ENCODE measurements at regions not wholly inside any gene's neighbourhood (a gene's known extent, or its start where the extent isn't known, plus 50 kb on each side); places are given as distances from the start of the nearest gene placed in this dataset.

DNA sequence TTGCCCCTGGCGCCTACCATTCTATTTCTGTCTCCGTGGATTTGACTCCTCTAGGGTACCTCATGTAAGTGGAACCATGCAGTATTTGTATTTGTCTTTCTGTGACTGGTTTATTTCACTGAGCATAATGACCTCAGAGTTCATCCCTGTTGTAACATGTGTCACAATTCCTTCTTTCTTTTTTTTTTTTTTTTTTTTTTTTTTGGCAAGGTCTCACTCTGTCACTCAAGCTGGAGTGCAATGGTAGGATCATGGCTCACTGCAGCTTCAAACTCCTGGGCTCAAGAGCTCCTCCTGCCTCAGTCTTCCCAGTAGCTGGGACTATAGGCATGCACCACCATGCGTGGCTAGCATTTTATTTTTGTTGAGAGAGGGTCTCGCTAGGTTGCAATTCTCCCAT, 74.0 kb upstream of the SEPTIN5 start:
- H3K27me3 ChIP-seq (replicated peaks in 1 of 4; ENCODE audit: control extremely low read depth in 1 of 4, control insufficient read depth in 3 of 4, insufficient read depth in 4 of 4, low read length in 3 of 4) = peaks cover 0 to 11% (median 0%) of the 10 kb centered on the region in 4 experiments
- H3K4me3 ChIP-seq (ENCODE audit: control extremely low read depth in 1 of 5, extremely low read depth in 1 of 5, insufficient read depth in 1 of 5, low read depth in 2 of 5, low read length in 4 of 5) = no peak overlapping the region
- H3K4me2 ChIP-seq (replicated peaks; ENCODE audit: low read depth, low read length, poor library complexity, severe bottlenecking) = no peak overlapping the region
- ATAC-seq (ENCODE audit: low read depth) (no peak), DNase-seq (no peak)
- no peaks in the 10 kb centered on the region for H3K9me3 Mint-ChIP-seq (ENCODE audit: insufficient read depth)
- no peaks in the 10 kb centered on the region for H3K4me1 Mint-ChIP-seq
- no peak overlapping the region for H3K4me3 Mint-ChIP-seq
- CTCF ChIA-PET = interaction anchor here (0.7 to 2.0 kb wide), 2 partner anchors 11 to 353 kb away, joined by 3 to 10 read pairs; no protein-coding TSS in a partner anchor
- H4K20me1 ChIP-seq (ENCODE audit: control insufficient read depth, insufficient read depth, low read length, poor library complexity, severe bottlenecking) = no peaks in the 10 kb centered on the region
- intact Hi-C loops (cut with micrococcal nuclease) = no loop called here
- 100% methylated on average over 2 of the region's 4 CpGs for WGBS (ENCODE audit: insufficient coverage)
- H3K27ac Mint-ChIP-seq = no peak overlapping the region
- H3K36me3 ChIP-seq (replicated peaks in 1 of 2; ENCODE audit: control extremely low read depth in 1 of 2, control insufficient read depth in 1 of 2, extremely low read depth in 1 of 2, insufficient read depth in 2 of 2, low read length in 1 of 2) = no peaks in the 10 kb centered on the region
- no peaks in the 10 kb centered on the region for H3K4me1 ChIP-seq (ENCODE audit: control insufficient read depth in 2 of 2, insufficient read depth in 2 of 2, low read length in 2 of 2)
- H3K9ac ChIP-seq (ENCODE audit: low read length) = no peak overlapping the region
- no peaks in the 10 kb centered on the region for H3K79me2 ChIP-seq (ENCODE audit: control insufficient read depth, insufficient read depth, low read length)
- H2AFZ ChIP-seq (ENCODE audit: insufficient read depth, low read depth, low read length, poor library complexity, severe bottlenecking) = no peak overlapping the region
- peaks cover 32% of the 10 kb centered on the region for H3K27me3 Mint-ChIP-seq
- H3K9me3 ChIP-seq (ENCODE audit: control extremely low read depth in 1 of 3, control insufficient read depth in 2 of 3, insufficient read depth in 1 of 3, low read length in 2 of 3) = no peaks in the 10 kb centered on the region
- H3K27ac ChIP-seq (ENCODE audit: low read length in 2 of 2) = no peak overlapping the region
- no peak for TF ChIP-seq EZH2 (IDR thresholded peaks at IDR 0.05; ENCODE audit: borderline replicate concordance, insufficient read depth, low read depth, low read length, poor library complexity, severe bottlenecking)
- TF ChIP-seq, protein P1, sequence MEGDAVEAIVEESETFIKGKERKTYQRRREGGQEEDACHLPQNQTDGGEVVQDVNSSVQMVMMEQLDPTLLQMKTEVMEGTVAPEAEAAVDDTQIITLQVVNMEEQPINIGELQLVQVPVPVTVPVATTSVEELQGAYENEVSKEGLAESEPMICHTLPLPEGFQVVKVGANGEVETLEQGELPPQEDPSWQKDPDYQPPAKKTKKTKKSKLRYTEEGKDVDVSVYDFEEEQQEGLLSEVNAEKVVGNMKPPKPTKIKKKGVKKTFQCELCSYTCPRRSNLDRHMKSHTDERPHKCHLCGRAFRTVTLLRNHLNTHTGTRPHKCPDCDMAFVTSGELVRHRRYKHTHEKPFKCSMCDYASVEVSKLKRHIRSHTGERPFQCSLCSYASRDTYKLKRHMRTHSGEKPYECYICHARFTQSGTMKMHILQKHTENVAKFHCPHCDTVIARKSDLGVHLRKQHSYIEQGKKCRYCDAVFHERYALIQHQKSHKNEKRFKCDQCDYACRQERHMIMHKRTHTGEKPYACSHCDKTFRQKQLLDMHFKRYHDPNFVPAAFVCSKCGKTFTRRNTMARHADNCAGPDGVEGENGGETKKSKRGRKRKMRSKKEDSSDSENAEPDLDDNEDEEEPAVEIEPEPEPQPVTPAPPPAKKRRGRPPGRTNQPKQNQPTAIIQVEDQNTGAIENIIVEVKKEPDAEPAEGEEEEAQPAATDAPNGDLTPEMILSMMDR (IDR thresholded peaks at IDR 0.05) = no peak
- POLR2A ChIA-PET = no interaction called here

DNA sequence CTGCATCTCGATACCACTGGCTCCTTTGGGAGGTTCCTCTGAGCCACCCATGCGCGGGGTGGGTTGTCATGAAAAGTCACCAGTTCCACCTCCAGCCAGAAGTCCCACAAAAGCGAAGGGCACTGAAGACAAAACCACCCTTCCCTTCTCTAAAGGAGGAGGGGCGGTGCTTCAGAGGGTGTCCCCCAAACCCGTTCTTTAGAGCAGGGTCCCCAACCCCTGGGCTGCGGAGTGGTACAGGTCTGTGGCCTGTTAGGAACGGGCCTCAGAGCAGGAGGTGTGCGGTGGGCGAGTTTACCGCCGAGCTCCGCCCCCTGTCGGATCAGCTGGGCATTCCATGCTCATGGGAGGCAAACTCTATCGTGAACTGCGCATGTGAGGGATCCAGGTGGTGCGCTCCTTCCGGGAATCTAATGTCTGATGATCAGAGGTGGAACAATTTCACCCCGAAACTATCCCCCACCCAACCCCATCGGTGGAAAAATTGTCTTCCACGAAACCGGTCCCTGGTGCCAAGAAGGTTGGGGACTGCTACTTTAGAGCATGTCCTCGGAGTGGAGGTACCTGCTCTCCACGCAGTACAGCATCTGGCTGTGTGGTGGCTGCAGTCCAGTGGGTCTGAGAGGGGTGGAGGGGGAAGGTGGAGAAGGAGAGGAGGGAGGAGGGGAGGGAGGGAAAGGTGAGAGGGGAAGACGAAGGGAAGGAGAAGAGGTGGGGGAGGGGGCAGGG, 72.9 kb upstream of the SEPTIN5 start:
- H3K9ac ChIP-seq (ENCODE audit: low read length) = no peak overlapping the region
- H3K27ac ChIP-seq (ENCODE audit: low read length in 2 of 2) = no peak overlapping the region
- Mint-ChIP-seq H3K9me3 (ENCODE audit: insufficient read depth) (no peaks in the 10 kb centered on the region), H3K4me1 (no peaks in the 10 kb centered on the region), H3K4me3 (no peak overlapping the region), H3K27me3 (peaks cover 39% of the 10 kb centered on the region), H3K27ac (no peak overlapping the region)
- no peaks in the 10 kb centered on the region for H3K36me3 ChIP-seq (replicated peaks in 1 of 2; ENCODE audit: control extremely low read depth in 1 of 2, control insufficient read depth in 1 of 2, extremely low read depth in 1 of 2, insufficient read depth in 2 of 2, low read length in 1 of 2)
- POLR2A ChIA-PET = no interaction called here
- 89% methylated on average over 18 of the region's 25 CpGs for WGBS (ENCODE audit: insufficient coverage)
- no peak overlapping the region for H2AFZ ChIP-seq (ENCODE audit: insufficient read depth, low read depth, low read length, poor library complexity, severe bottlenecking)
- intact Hi-C loops (cut with micrococcal nuclease) = no loop called here
- DNase-seq (no peak), ATAC-seq (ENCODE audit: low read depth) (no peak)
- H4K20me1 ChIP-seq (ENCODE audit: control insufficient read depth, insufficient read depth, low read length, poor library complexity, severe bottlenecking) = no peaks in the 10 kb centered on the region
- H3K4me1 ChIP-seq (ENCODE audit: control insufficient read depth in 2 of 2, insufficient read depth in 2 of 2, low read length in 2 of 2) = no peaks in the 10 kb centered on the region
- no peak for TF ChIP-seq EZH2 (IDR thresholded peaks at IDR 0.05; ENCODE audit: borderline replicate concordance, insufficient read depth, low read depth, low read length, poor library complexity, severe bottlenecking)
- TF ChIP-seq, protein P1 (IDR thresholded peaks at IDR 0.05) = no peak
- H3K9me3 ChIP-seq (ENCODE audit: control extremely low read depth in 1 of 3, control insufficient read depth in 2 of 3, insufficient read depth in 1 of 3, low read length in 2 of 3) = peaks cover 0 to under 1% (median 0%) of the 10 kb centered on the region in 3 donors
- H3K4me2 ChIP-seq (replicated peaks; ENCODE audit: low read depth, low read length, poor library complexity, severe bottlenecking) = no peak overlapping the region
- CTCF ChIA-PET = interaction anchor here (0.7 kb wide), 1 partner anchor 243 kb away, joined by 3 read pairs; no protein-coding TSS in a partner anchor
- no peaks in the 10 kb centered on the region for H3K79me2 ChIP-seq (ENCODE audit: control insufficient read depth, insufficient read depth, low read length)
- peaks cover 0 to 13% (median 0%) of the 10 kb centered on the region in 4 experiments for H3K27me3 ChIP-seq (replicated peaks in 1 of 4; ENCODE audit: control extremely low read depth in 1 of 4, control insufficient read depth in 3 of 4, insufficient read depth in 4 of 4, low read length in 3 of 4)
- no peak overlapping the region for H3K4me3 ChIP-seq (ENCODE audit: control extremely low read depth in 1 of 5, extremely low read depth in 1 of 5, insufficient read depth in 1 of 5, low read depth in 2 of 5, low read length in 4 of 5)
